ENCODE measurements at regions not wholly inside any gene's neighbourhood (a gene's known extent, or its start where the extent isn't known, plus 50 kb on each side); places are given as distances from the start of the nearest gene placed in this dataset.
A peak's percentile ranks its signal among the peaks of the same experiment; 100 is the strongest.

- FAIRE-seq, result no peak
- H2AFZ ChIP-seq (ENCODE audit: low read depth, low read length), result 0 out of 2 replicates have a peak overlapping the region, but pooled peaks have one; percentile 30
- no peak for TF ChIP-seq ZC3H11A (IDR thresholded peaks at IDR 0.05; ENCODE audit: low read depth, low read length)
- TF ChIP-seq ZNF444 (CRISPR knock-in tag; IDR thresholded peaks at IDR 0.05), result no peak
- no peak for TF ChIP-seq RBM15 (IDR thresholded peaks at IDR 0.05; ENCODE audit: insufficient read depth, low read length)
- TF ChIP-seq HOMEZ (CRISPR knock-in tag; IDR thresholded peaks at IDR 0.05), result no peak
- TF ChIP-seq TSC22D4 (tag; IDR thresholded peaks at IDR 0.05), result no peak
- TF ChIP-seq CREB1 (IDR thresholded peaks at IDR 0.05), result no peak
- TF ChIP-seq CREB1 (CRISPR knock-in tag; IDR thresholded peaks at IDR 0.05), result no peak
- no peak for TF ChIP-seq ZBTB9 (CRISPR knock-in tag; IDR thresholded peaks at IDR 0.05)
- TF ChIP-seq HEY1 (CRISPR knock-in tag; IDR thresholded peaks at IDR 0.05; ENCODE audit: borderline replicate concordance), result no peak
- TF ChIP-seq SP2 (IDR thresholded peaks at IDR 0.05; ENCODE audit: extremely low read depth, low read depth, low read length, poor library complexity, severe bottlenecking), result no peak
- no peak for TF ChIP-seq TAF15 (IDR thresholded peaks at IDR 0.05; ENCODE audit: low read depth, low read length)
- no peak for TF ChIP-seq MXI1 (IDR thresholded peaks at IDR 0.05; ENCODE audit: low read depth, low read length)
- TF ChIP-seq NFE2 (IDR thresholded peaks at IDR 0.05; ENCODE audit: low read depth), result no peak
- TF ChIP-seq ZNF707 (CRISPR knock-in tag; conservative IDR thresholded peaks at IDR 0.05), result no peak
- no peak for TF ChIP-seq SMARCC2 (IDR thresholded peaks at IDR 0.05; ENCODE audit: low read depth)
- no peak overlapping the region for H3K4me2 ChIP-seq (ENCODE audit: insufficient read depth, low read length)
- ATAC-seq, result no peak
- H3K27me3 ChIP-seq (ENCODE audit: control insufficient read depth in 2 of 2, insufficient read depth in 2 of 2, low read length in 2 of 2), result no peaks in the 10 kb centered on the region
- no peak for DNase-seq (ENCODE audit: extremely low read depth in 1 of 4, low spot score in 3 of 4)
- ChIA-PET POLR2A (no interaction called here), CTCF (ENCODE audit: low intra/inter-chr PET ratio) (no interaction called here)
- H3K4me1 ChIP-seq (replicated peaks in 1 of 2; ENCODE audit: control insufficient read depth in 2 of 2, insufficient read depth in 2 of 2, low read length in 2 of 2), result no peaks in the 10 kb centered on the region
- H3K4me3 ChIP-seq, result no peak overlapping the region
- H3K9me1 ChIP-seq (ENCODE audit: control insufficient read depth, insufficient read depth, low read length), result no peaks in the 10 kb centered on the region
- no TSS peak for BruUV-seq (replicated peaks)
- H3K9me3 ChIP-seq (replicated peaks; ENCODE audit: control insufficient read depth, insufficient read depth, low read depth, low read length), result no peaks in the 10 kb centered on the region
- WGBS (ENCODE audit: insufficient coverage, low coverage, missing lambda C conversion rate), result 42% methylated on average over 5 of the region's 5 CpGs
- no peaks in the 10 kb centered on the region for H3K36me3 ChIP-seq (ENCODE audit: control insufficient read depth, insufficient read depth, low read length)
- H3K9ac ChIP-seq (ENCODE audit: insufficient read depth in 1 of 2, low read depth in 2 of 2, low read length in 2 of 2), result no peak overlapping the region
- no peak overlapping the region for H3K27ac ChIP-seq (ENCODE audit: extremely low read depth, low read depth, low read length)
- H3K79me2 ChIP-seq (ENCODE audit: control insufficient read depth, insufficient read depth, low read length), result no peaks in the 10 kb centered on the region
- H4K20me1 ChIP-seq (replicated peaks; ENCODE audit: control insufficient read depth, insufficient read depth, low read length), result no peaks in the 10 kb centered on the region
- in situ Hi-C loops (cut with MboI) (no loop called here), intact Hi-C loops (cut with micrococcal nuclease) (no loop called here)
These were observed 95.7 kb upstream of the SOX5 start for GRCh38 chr12:24044941-24045703.
